ENCODE measurements at regions not wholly inside any gene's neighbourhood (a gene's known extent, or its start where the extent isn't known, plus 50 kb on each side); places are given as distances from the start of the nearest gene placed in this dataset.

- FAIRE-seq = no peak
Measured at GRCh38 chrY:7390056-7390455, 478.5 kb upstream of the AMELY start.

More at GRCh38 chrY:7390056-7390455, 478.5 kb upstream of the AMELY start:
- Histone ChIP-seq H3K14ac (ENCODE audit: insufficient read length) (no peak overlapping the region), H3K9me3 (ENCODE audit: insufficient read depth in 2 of 2, low read depth in 1 of 2, low read length in 1 of 2) (no peaks in the 10 kb centered on the region), H2BK12ac (ENCODE audit: low read depth, low read length) (no peak overlapping the region), H3K4me1 (replicated peaks in 1 of 4; ENCODE audit: control insufficient read depth in 3 of 4, insufficient read depth in 4 of 4, low read length in 3 of 4) (peaks cover 0 to 3% (median 0%) of the 10 kb centered on the region in 4 experiments; a peak in 3 of 7 replicates), H2BK5ac (ENCODE audit: low read depth, low read length) (no peak overlapping the region), H3K79me2 (ENCODE audit: control insufficient read depth in 1 of 2, insufficient read depth in 2 of 2, low read length in 2 of 2) (no peaks in the 10 kb centered on the region), H3K4me3 (ENCODE audit: extremely low read depth in 1 of 4, insufficient read depth in 2 of 4, low read depth in 3 of 4, low read length in 4 of 4) (no peak overlapping the region), H4K20me1 (replicated peaks in 1 of 2; ENCODE audit: control insufficient read depth in 1 of 2, insufficient read depth in 2 of 2, low read length in 2 of 2) (no peaks in the 10 kb centered on the region), H4K5ac (ENCODE audit: insufficient read length, low read depth, low read length) (no peak overlapping the region), H3K79me1 (ENCODE audit: low read depth, low read length) (no peaks in the 10 kb centered on the region), H2AK5ac (ENCODE audit: low read depth, low read length) (no peak overlapping the region), H3K4me2 (ENCODE audit: insufficient read depth in 1 of 2, low read depth in 2 of 2, low read length in 2 of 2) (no peak overlapping the region), H3K27me3 (replicated peaks in 1 of 4; ENCODE audit: control insufficient read depth in 3 of 4, extremely low read depth in 1 of 4, insufficient read depth in 3 of 4, low read length in 3 of 4) (peaks cover 0 to 8% (median 2%) of the 10 kb centered on the region in 4 experiments; a peak in 2 of 7 replicates), H2BK15ac (ENCODE audit: low read length) (no peak overlapping the region), H3K36me3 (ENCODE audit: control insufficient read depth in 2 of 4, insufficient read depth in 4 of 4, low read length in 3 of 4) (no peaks in the 10 kb centered on the region), H4K91ac (replicated peaks; ENCODE audit: insufficient read length, low read length) (no peak overlapping the region), H3K23ac (ENCODE audit: insufficient read length) (no peak overlapping the region), H3K23me2 (ENCODE audit: low read depth, low read length) (no peaks in the 10 kb centered on the region), H3K18ac (ENCODE audit: extremely low read depth, low read length) (no peak overlapping the region), H3K4ac (replicated peaks; ENCODE audit: insufficient read length, low read depth, low read length) (no peak overlapping the region), H2BK20ac (ENCODE audit: low read length) (no peak overlapping the region), H4K8ac (ENCODE audit: extremely low read depth, insufficient read depth, low read length) (no peak overlapping the region), H3K27ac (ENCODE audit: low read depth, low read length) (no peak overlapping the region), H2BK120ac (replicated peaks; ENCODE audit: low read depth, low read length) (no peak overlapping the region), H3K9ac (replicated peaks in 1 of 4; ENCODE audit: extremely low read depth in 1 of 4, low read depth in 3 of 4, low read length in 3 of 4) (no peak overlapping the region), H2AFZ (ENCODE audit: low read length) (no peak overlapping the region), H3K56ac (replicated peaks; ENCODE audit: insufficient read length, low read depth, low read length) (no peak overlapping the region)
- POLR2A ChIA-PET (ENCODE audit: partially characterized antibody) = no interaction called here
- CTCF ChIA-PET (ENCODE audit: partially characterized antibody) = no interaction called here
- no peak for DNase-seq (ENCODE audit: low read depth in 1 of 2, low spot score in 2 of 2)
- 91% methylated on average over 4 of the region's 4 CpGs; no CpG with 5 or more reads in 1 of the 2 experiments for WGBS, 2 experiments (ENCODE audit: extremely low coverage in 1 of 2, insufficient coverage in 1 of 2, insufficient read length in 1 of 2, insufficient replicate concordance in 2 of 2, low coverage in 1 of 2, low lambda C conversion rate in 2 of 2, missing lambda C conversion rate in 1 of 2)
- TF ChIP-seq RFX5 (IDR thresholded peaks at IDR 0.05; ENCODE audit: borderline replicate concordance, low read depth, low read length) = no peak
- no peak for TF ChIP-seq CHD1 (IDR thresholded peaks at IDR 0.05; ENCODE audit: low read depth, low read length)
- no peak for TF ChIP-seq CHD2 (IDR thresholded peaks at IDR 0.05; ENCODE audit: low read length)

All from H1 (cell line).